Heart left ventricle (tissue), 16 donors: ENCODE measurements at regions not wholly inside any gene's neighbourhood (a gene's known extent, or its start where the extent isn't known, plus 50 kb on each side); places are given as distances from the start of the nearest gene placed in this dataset.

Experiments
- ATAC-seq, 4 donors: fragments of 200-7000 bp; cut with Tn5 transposase; one replicate each; pipeline ENCODE4 v1.9.1; 2020 to 2022; ENCODE audit warnings: moderate library complexity in 4 of 4, mild to moderate bottlenecking in 3 of 4, moderate number of reproducible peaks in 1 of 4
- DNase-seq, 5 donors: peaks; one replicate each; pipeline ENCODE4 v3.0.0-alpha.2; 2020
- H3K27ac ChIP-seq, 12 donors: fragments of 200-600 bp; sonication (generic) in 4 of 12; one replicate each; pipeline versions ENCODE4 v1.5.0 to v1.8.0; 2016 to 2022; ENCODE audit warnings: mild to moderate bottlenecking in 2 of 12
- H3K27me3 ChIP-seq, 9 donors: fragments of 200-600 bp; sonication (generic) in 2 of 9; one replicate each; pipeline versions ENCODE4 v1.5.1 to v1.8.0; 2016 to 2022; ENCODE audit warnings: mild to moderate bottlenecking in 3 of 9
- H3K36me3 ChIP-seq, 9 donors: fragments of 200-600 bp; sonication (generic) in 2 of 9; one replicate each; pipeline versions ENCODE4 v1.5.0 to v1.8.0; 2018 to 2022; ENCODE audit warnings: mild to moderate bottlenecking in 2 of 9
- H3K4me1 ChIP-seq, 12 donors: fragments of 200-600 bp; sonication (generic) in 4 of 12; one replicate each; pipeline versions ENCODE4 v1.5.0 to v1.8.0; 2016 to 2022; ENCODE audit warnings: mild to moderate bottlenecking in 3 of 12
- H3K4me3 ChIP-seq, 12 donors: fragments of 200-600 bp; sonication (generic) in 4 of 12; one replicate each; pipeline versions ENCODE4 v1.5.0 to v1.8.0; 2017 to 2022; ENCODE audit warnings: mild to moderate bottlenecking in 9 of 12, moderate library complexity in 4 of 12
- H3K9me3 ChIP-seq, 12 donors: fragments of 200-600 bp; sonication (generic) in 4 of 12; one replicate each; pipeline versions ENCODE4 v1.5.0 to v1.8.0; 2016 to 2022; ENCODE audit warnings: mild to moderate bottlenecking in 1 of 12
- CTCF ChIP-seq, 12 donors: fragments of 200-600 bp; sonication (generic) in 4 of 12; IDR thresholded peaks; one replicate each; pipeline versions ENCODE4 v1.5.0 to v1.8.0; 2018 to 2022; ENCODE audit warnings: antibody characterized with exemption in 12 of 12, mild to moderate bottlenecking in 5 of 12
- POLR2A ChIP-seq, 2 donors: fragments of 450-650 bp; IDR thresholded peaks; one replicate each; pipeline ENCODE4 v1.6.1; 2017; ENCODE audit warnings: antibody characterized with exemption in 2 of 2, mild to moderate bottlenecking in 2 of 2, moderate library complexity in 2 of 2
- WGBS, 4 donors: extraction: QIAGEN DNeasy Blood & Tissue Kit in 2 of 4; methylation state at CpG; one replicate each; pipeline versions ENCODE4 v1.1.5 to v1.1.7; 2013 to 2018; 5-methylcytosine and 5-hydroxymethylcytosine counted together
- intact Hi-C, 10 donors: fragments of 100-400 bp; cut with DNase I; formaldehyde crosslinking; loops; one replicate each; pipeline versions ENCODE4 v1.11.1 to v1.14.2; 2022
- donor health status: ischemic (EF 13 %, LVEDD 7.1; RV severe dilation, severe dysfunction).
- donor health status: healthy with polysubstance abuse.
- donor health status: DM: no; HTN: yes; CAD: no.
- donor health status: DM: no; HTN: no; CAD: no.
- donor health status: ischemic (EF 25% LVEDD 6.9; RV normal size, moderate dysfunction).
- donor health status: ischemic (EF 25% LVEDD 5.7; RV mildly dilated, moderate dysfunction).
- donor health status: healthy.
- donor health status: DM: yes; HTN: yes; CAD: no.
- donor health status: ischemic (EF 35%, LVEDD 5.7; RV mildly dilated, moderate dysfunction).
- donor health status: nonischemic (EF 11% LVEDD 7.7; RV severe dilation, severe dysfunction).
- donor health status: DM: yes; HTN: yes; CAD: no.
- donor health status: PGD.
- donor health status: ischemic (EF 29% LVEDD 5.4; RV normal size, mild dysfunction).
- donor health status: nonischemic (EF 23%, LVEDD 6.1; RV moderate dilation, normal function).

- WGBS, 4 donors = 79 to 87% (median 81%) methylated on average over 4 of the region's 4 CpGs
- no peak for TF ChIP-seq CTCF (IDR thresholded peaks at IDR 0.05)
- TF ChIP-seq POLR2A (IDR thresholded peaks at IDR 0.05) = no peak
- no peak overlapping the region for H3K27ac ChIP-seq
- H3K4me1 ChIP-seq = no peaks in the 10 kb centered on the region
- no peak overlapping the region for H3K4me3 ChIP-seq
- intact Hi-C loops = no loop called here
- H3K9me3 ChIP-seq = peaks cover 0 to 5% (median 0%) of the 10 kb centered on the region in 12 donors
- no peaks in the 10 kb centered on the region for H3K36me3 ChIP-seq
- H3K27me3 ChIP-seq = peaks cover 0 to 15% (median 0%) of the 10 kb centered on the region in 9 donors
- no peak for ATAC-seq
- DNase-seq = no peak
Observed at GRCh38 chr2:2505604-2506003, 174.5 kb upstream of the MYT1L start.

- WGBS, 4 donors = 57 to 68% (median 60%) methylated on average over 5 to 6 of the region's 6 CpGs
- no peaks in the 10 kb centered on the region for H3K36me3 ChIP-seq
- H3K9me3 ChIP-seq = peaks cover 0 to 5% (median 0%) of the 10 kb centered on the region in 12 donors
- H3K27me3 ChIP-seq = peaks cover 0 to 15% (median 0%) of the 10 kb centered on the region in 9 donors
- H3K27ac ChIP-seq = no peak overlapping the region
- no peak for TF ChIP-seq CTCF (IDR thresholded peaks at IDR 0.05)
- no peaks in the 10 kb centered on the region for H3K4me1 ChIP-seq
- intact Hi-C loops = no loop called here
- no peak overlapping the region for H3K4me3 ChIP-seq
- DNase-seq (no peak), ATAC-seq (no peak)
Observed at GRCh38 chr2:2503864-2504418, 172.9 kb upstream of the MYT1L start.

- no peak for ATAC-seq
- peaks cover 0 to 15% (median 0%) of the 10 kb centered on the region in 9 donors for H3K27me3 ChIP-seq
- no peak overlapping the region for H3K27ac ChIP-seq
Observed at GRCh38 chr2:2502201-2502549, 171.1 kb upstream of the MYT1L start.

More at GRCh38 chr2:2502201-2502549, 171.1 kb upstream of the MYT1L start:
- peaks cover 0 to 5% (median 0%) of the 10 kb centered on the region in 12 donors for H3K9me3 ChIP-seq
- H3K36me3 ChIP-seq = no peaks in the 10 kb centered on the region
- H3K4me1 ChIP-seq = no peaks in the 10 kb centered on the region
- intact Hi-C loops = no loop called here
- no peak for DNase-seq
- TF ChIP-seq POLR2A (IDR thresholded peaks at IDR 0.05) (no peak), CTCF (IDR thresholded peaks at IDR 0.05) (no peak)
- WGBS, 4 donors = 53 to 73% (median 72%) methylated on average over 3 to 4 of the region's 4 CpGs
- H3K4me3 ChIP-seq = no peak overlapping the region
